CD14-positive monocyte (primary cell): ENCODE measurements at regions not wholly inside any gene's neighbourhood (a gene's known extent, or its start where the extent isn't known, plus 50 kb on each side); places are given as distances from the start of the nearest gene placed in this dataset.

ENCODE experiments used
- DNase-seq, 3 donors: peaks; one replicate each; pipeline ENCODE4 v3.0.0-alpha.2; 2011 to 2022
- H2AFZ ChIP-seq: 2 replicates; pipeline ENCODE4 v1.6.0; 2012; ENCODE audit warnings: mild to moderate bottlenecking, low read depth, low read length, inconsistent platforms; ENCODE audit not compliant: insufficient read depth, poor library complexity, severe bottlenecking
- H3K27ac ChIP-seq, 2 donors: 1 replicate in 1 of 2; 2 replicates in 1 of 2; pipeline ENCODE4 v1.5.1; 2012 to 2013; ENCODE audit warnings: low read length in 2 of 2, control low read depth in 1 of 2, inconsistent platforms in 1 of 2, low read depth in 1 of 2, mild to moderate bottlenecking in 1 of 2
- H3K27me3 ChIP-seq, 2 donors: one replicate each; pipeline versions ENCODE4 v1.6.0 to v1.6.1; 2011 to 2013; ENCODE audit warnings: low read length in 2 of 2; ENCODE audit not compliant: control insufficient read depth in 2 of 2, insufficient read depth in 2 of 2
- H3K36me3 ChIP-seq, 2 donors: replicated peaks in 1 of 2; 1 replicate in 1 of 2; 2 replicates in 1 of 2; pipeline versions ENCODE4 v1.5.1 to v1.6.1; 2012 to 2013; ENCODE audit warnings: low read length in 2 of 2, control low read depth in 1 of 2, inconsistent platforms in 1 of 2, mild to moderate bottlenecking in 1 of 2; ENCODE audit not compliant: insufficient read depth in 2 of 2, control insufficient read depth in 1 of 2
- H3K4me1 ChIP-seq, 2 donors: 1 replicate in 1 of 2; 2 replicates in 1 of 2; pipeline versions ENCODE4 v1.5.1 to v1.6.1; 2012 to 2013; ENCODE audit warnings: low read length in 2 of 2, control low read depth in 1 of 2, inconsistent platforms in 1 of 2, mild to moderate bottlenecking in 1 of 2, moderate library complexity in 1 of 2; ENCODE audit not compliant: insufficient read depth in 2 of 2, control insufficient read depth in 1 of 2
- H3K4me2 ChIP-seq: replicated peaks from 2 replicates; pipeline ENCODE3; 2012; ENCODE audit warnings: low read length, moderate library complexity, mild to moderate bottlenecking; ENCODE audit not compliant: poor library complexity, severe bottlenecking; ENCODE audit errors: extremely low read depth
- H3K4me3 ChIP-seq, 3 experiments: fragments of 200-600 bp in 1 of 3; sonication (generic) in 1 of 3; replicated peaks in 1 of 3; 1 replicate in 2 of 3; 2 replicates in 1 of 3; pipeline ENCODE4 v1.5.1; 2011 to 2013; ENCODE audit warnings: low read length in 3 of 3, mild to moderate bottlenecking in 3 of 3, control low read depth in 2 of 3, low read depth in 2 of 3, inconsistent platforms in 1 of 3, moderate library complexity in 1 of 3
- H3K79me2 ChIP-seq: 2 replicates; pipeline ENCODE4 v1.6.0; 2012; ENCODE audit warnings: mild to moderate bottlenecking, control low read depth, inconsistent platforms, low read length, moderate library complexity; ENCODE audit not compliant: insufficient read depth
- H3K9ac ChIP-seq: 2 replicates; pipeline ENCODE4 v1.6.0; 2017; ENCODE audit warnings: low read length, mild to moderate bottlenecking; ENCODE audit not compliant: insufficient read depth, poor library complexity, severe bottlenecking
- H3K9me3 ChIP-seq, 2 donors: replicated peaks in 1 of 2; 1 replicate in 1 of 2; 2 replicates in 1 of 2; pipeline versions ENCODE4 v1.5.1 to v1.6.1; 2012 to 2013; ENCODE audit warnings: low read length in 2 of 2, control low read depth in 1 of 2; ENCODE audit not compliant: control insufficient read depth in 1 of 2, insufficient read depth in 1 of 2
- H4K20me1 ChIP-seq: 2 replicates; pipeline ENCODE4 v1.6.0; 2012; ENCODE audit warnings: mild to moderate bottlenecking, low read length, control low read depth, moderate library complexity; ENCODE audit not compliant: insufficient read depth
- H3K27ac Mint-ChIP-seq, 7 donors: one replicate each; pipeline ENCODE4 v1.8.0; 2020; ENCODE audit warnings: mild to moderate bottlenecking in 7 of 7, mixed read lengths in 7 of 7, moderate library complexity in 6 of 7, inconsistent platforms in 2 of 7
- H3K27me3 Mint-ChIP-seq, 3 donors: one replicate each; pipeline ENCODE4 v1.8.0; 2021 to 2022; ENCODE audit warnings: low read depth in 3 of 3, mild to moderate bottlenecking in 3 of 3, mixed read lengths in 3 of 3, moderate library complexity in 3 of 3, inconsistent platforms in 1 of 3
- H3K36me3 Mint-ChIP-seq, 2 donors: one replicate each; pipeline ENCODE4 v1.8.0; 2020; ENCODE audit warnings: mixed read lengths in 2 of 2, inconsistent platforms in 1 of 2, mild to moderate bottlenecking in 1 of 2
- H3K4me1 Mint-ChIP-seq: one replicate; pipeline ENCODE4 v1.8.0; 2020; ENCODE audit warnings: mild to moderate bottlenecking, mixed read lengths
- H3K4me3 Mint-ChIP-seq, 2 donors: one replicate each; pipeline ENCODE4 v1.8.0; 2020; ENCODE audit warnings: mild to moderate bottlenecking in 2 of 2, mixed read lengths in 2 of 2, moderate library complexity in 1 of 2
- H3K9me3 Mint-ChIP-seq, 7 donors: one replicate each; pipeline ENCODE4 v1.8.0; 2020 to 2022; ENCODE audit warnings: mixed read lengths in 7 of 7, mild to moderate bottlenecking in 6 of 7, moderate library complexity in 6 of 7, inconsistent platforms in 2 of 7
- WGBS: methylation state at CpG from one replicate; pipeline ENCODE4 v1.1.5; 2013; ENCODE audit warnings: missing lambda C conversion rate; ENCODE audit not compliant: insufficient coverage; 5-methylcytosine and 5-hydroxymethylcytosine counted together
- intact Hi-C, 2 donors: fragments of 100-400 bp; cut with micrococcal nuclease; formaldehyde crosslinking; loops; one replicate each; pipeline versions ENCODE4 v1.15.0 to v1.15.1; 2023
- TF ChIP-seq, protein P1 (sequence below): fragments of 200-600 bp; IDR thresholded peaks from one replicate; pipeline ENCODE4 v1.8.0; 2022; ENCODE audit warnings: antibody characterized with exemption, mild to moderate bottlenecking

DNA sequence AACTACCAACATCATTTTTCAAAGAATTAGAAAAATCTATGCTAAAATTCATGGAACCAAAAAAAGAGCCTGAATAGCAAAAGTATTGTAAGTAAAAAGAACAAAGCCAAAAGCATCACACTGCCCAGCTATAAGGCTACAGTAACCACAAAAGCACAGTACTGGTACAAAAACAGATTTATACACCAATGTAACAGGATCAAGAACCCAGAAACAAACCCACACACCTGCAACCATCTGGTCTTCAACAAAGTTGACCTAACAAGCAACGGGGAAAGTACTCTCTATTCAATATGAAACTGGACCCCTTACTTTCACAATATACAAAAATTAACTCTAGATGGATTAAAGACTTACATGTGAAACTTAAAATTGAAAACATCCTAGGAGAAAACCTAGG, 94.2 kb upstream of the TARS1 start:
- no peaks in the 10 kb centered on the region for H3K36me3 Mint-ChIP-seq
- WGBS, result no CpG with 5 or more reads among the region's 1 CpG

DNA sequence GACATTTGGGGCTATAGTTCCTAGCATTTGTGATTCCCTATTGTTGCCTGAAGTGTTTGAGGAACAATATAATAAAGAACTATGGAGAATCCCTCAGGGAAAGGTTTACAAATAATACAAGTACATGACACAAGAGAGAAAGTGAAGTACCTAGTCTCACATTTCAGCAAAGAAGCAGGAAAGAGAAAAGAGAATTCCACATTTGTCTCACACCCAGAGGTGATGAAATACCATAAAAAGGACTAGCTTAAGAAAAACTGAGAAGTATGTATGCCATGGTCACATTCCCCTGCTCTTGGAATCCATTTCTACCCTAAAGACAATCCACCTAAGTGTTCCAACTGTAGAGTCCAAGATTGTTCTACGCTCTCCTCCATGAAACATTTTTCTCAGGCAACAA, 79.0 kb upstream of the TARS1 start:
- no peaks in the 10 kb centered on the region for H3K79me2 ChIP-seq
- H3K4me1 ChIP-seq, result peaks cover 15 to 17% of the 10 kb centered on the region in 2 donors
- Mint-ChIP-seq H3K27ac (no peak overlapping the region), H3K27me3 (peaks cover 0 to 1% (median 0%) of the 10 kb centered on the region in 3 donors), H3K36me3 (no peaks in the 10 kb centered on the region), H3K4me1 (peaks cover 38% of the 10 kb centered on the region), H3K9me3 (peaks cover 2 to 17% (median 10%) of the 10 kb centered on the region in 7 donors), H3K4me3 (no peak overlapping the region)
- no peaks in the 10 kb centered on the region for H4K20me1 ChIP-seq
- no peak overlapping the region for H2AFZ ChIP-seq
- intact Hi-C loops, result no loop called here
- peaks cover 0 to 7% of the 10 kb centered on the region in 2 donors for H3K9me3 ChIP-seq
- no peak overlapping the region for H3K4me2 ChIP-seq
- WGBS, result no CpG with 5 or more reads among the region's 1 CpG
- H3K27me3 ChIP-seq, result no peaks in the 10 kb centered on the region
- H3K27ac ChIP-seq, result no peak overlapping the region
- no peaks in the 10 kb centered on the region for H3K36me3 ChIP-seq
- TF ChIP-seq, protein P1, sequence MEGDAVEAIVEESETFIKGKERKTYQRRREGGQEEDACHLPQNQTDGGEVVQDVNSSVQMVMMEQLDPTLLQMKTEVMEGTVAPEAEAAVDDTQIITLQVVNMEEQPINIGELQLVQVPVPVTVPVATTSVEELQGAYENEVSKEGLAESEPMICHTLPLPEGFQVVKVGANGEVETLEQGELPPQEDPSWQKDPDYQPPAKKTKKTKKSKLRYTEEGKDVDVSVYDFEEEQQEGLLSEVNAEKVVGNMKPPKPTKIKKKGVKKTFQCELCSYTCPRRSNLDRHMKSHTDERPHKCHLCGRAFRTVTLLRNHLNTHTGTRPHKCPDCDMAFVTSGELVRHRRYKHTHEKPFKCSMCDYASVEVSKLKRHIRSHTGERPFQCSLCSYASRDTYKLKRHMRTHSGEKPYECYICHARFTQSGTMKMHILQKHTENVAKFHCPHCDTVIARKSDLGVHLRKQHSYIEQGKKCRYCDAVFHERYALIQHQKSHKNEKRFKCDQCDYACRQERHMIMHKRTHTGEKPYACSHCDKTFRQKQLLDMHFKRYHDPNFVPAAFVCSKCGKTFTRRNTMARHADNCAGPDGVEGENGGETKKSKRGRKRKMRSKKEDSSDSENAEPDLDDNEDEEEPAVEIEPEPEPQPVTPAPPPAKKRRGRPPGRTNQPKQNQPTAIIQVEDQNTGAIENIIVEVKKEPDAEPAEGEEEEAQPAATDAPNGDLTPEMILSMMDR, result no peak
- H3K9ac ChIP-seq, result no peak overlapping the region
- DNase-seq, result no peak
- no peak overlapping the region for H3K4me3 ChIP-seq

More for the DNA sequence above, 94.2 kb upstream of the TARS1 start:
- Mint-ChIP-seq H3K4me3 (no peak overlapping the region), H3K9me3 (peaks cover 0 to 10% (median 5%) of the 10 kb centered on the region in 7 donors), H3K4me1 (no peaks in the 10 kb centered on the region), H3K27me3 (peaks cover 0 to 2% (median 0%) of the 10 kb centered on the region in 3 donors), H3K27ac (no peak overlapping the region)
- Histone ChIP-seq H3K36me3 (no peaks in the 10 kb centered on the region), H3K79me2 (no peaks in the 10 kb centered on the region), H3K27ac (no peak overlapping the region), H3K9me3 (no peaks in the 10 kb centered on the region), H3K4me3 (no peak overlapping the region), H3K4me2 (no peak overlapping the region), H3K27me3 (no peaks in the 10 kb centered on the region), H4K20me1 (no peaks in the 10 kb centered on the region), H3K4me1 (no peaks in the 10 kb centered on the region), H3K9ac (no peak overlapping the region), H2AFZ (no peak overlapping the region)
- TF ChIP-seq, protein P1, result no peak
- intact Hi-C loops, result no loop called here
- no peak for DNase-seq
